HPDE6-E6E7 (cell line): ENCODE measurements at regions not wholly inside any gene's neighbourhood (a gene's known extent, or its start where the extent isn't known, plus 50 kb on each side); places are given as distances from the start of the nearest gene placed in this dataset.

Source experiments
- DNase-seq: peaks from one replicate; pipeline ENCODE4 v3.0.0; 2011; ENCODE audit warnings: missing footprints; ENCODE audit errors: extremely low spot score

DNA sequence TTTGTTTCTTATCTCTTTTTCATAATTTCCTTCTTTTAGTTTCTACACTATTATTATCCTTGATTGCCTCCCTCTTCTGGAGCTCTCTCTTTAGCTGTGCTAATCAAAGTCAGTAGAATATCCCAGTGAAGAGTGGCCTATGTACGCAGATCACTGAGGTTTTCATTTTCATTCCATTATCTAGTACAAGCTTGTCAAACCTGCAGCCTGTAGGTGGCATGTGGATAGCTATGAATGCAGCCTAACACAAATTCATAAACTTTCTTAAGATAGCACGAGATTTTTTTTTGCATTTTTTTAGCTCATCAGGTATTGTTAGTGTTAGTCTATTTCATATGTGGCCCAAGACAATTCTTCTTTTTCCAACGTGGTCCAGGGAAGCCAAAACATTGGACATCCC lies 825.7 kb upstream of the MAP3K7 start:
- DNase-seq = no peak

DNA sequence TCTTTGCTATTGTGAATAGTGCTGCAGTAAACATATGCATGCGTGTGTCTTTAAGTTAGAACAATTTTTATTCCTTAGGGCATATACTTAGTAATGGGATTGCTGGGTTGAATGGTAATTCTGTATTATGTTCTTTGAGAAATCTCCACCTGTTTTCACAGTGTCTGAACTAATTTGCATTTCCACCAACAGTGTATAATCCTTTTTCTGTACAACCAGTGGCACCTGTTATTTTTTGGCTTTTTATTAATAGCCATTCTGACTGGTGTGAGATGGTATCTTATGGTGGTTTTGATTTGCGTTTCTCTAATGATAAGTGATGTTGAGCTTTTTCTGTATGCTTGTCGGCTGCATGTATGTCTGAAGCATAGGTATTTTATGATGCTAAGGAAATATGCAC lies 820.8 kb upstream of the MAP3K7 start:
- no peak for DNase-seq

DNA sequence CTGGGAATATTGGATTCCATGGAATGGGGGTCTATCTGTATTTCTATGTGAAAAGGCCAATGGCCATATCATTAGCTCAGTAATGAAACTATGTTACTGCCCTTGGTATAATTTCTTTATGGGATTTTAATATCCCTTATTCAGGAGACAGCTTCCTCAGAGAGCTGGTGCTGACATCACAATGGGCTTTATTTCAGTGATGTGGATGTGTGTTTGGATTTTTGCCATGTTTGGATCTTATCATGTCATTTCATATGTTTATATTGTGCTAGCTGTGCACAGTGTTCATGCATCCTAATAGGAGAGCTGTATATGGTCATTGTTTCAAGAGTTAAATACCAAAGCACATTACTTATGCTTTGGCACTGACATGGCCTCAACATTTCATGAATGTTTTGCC lies 806.1 kb upstream of the MAP3K7 start:
- DNase-seq = no peak

DNA sequence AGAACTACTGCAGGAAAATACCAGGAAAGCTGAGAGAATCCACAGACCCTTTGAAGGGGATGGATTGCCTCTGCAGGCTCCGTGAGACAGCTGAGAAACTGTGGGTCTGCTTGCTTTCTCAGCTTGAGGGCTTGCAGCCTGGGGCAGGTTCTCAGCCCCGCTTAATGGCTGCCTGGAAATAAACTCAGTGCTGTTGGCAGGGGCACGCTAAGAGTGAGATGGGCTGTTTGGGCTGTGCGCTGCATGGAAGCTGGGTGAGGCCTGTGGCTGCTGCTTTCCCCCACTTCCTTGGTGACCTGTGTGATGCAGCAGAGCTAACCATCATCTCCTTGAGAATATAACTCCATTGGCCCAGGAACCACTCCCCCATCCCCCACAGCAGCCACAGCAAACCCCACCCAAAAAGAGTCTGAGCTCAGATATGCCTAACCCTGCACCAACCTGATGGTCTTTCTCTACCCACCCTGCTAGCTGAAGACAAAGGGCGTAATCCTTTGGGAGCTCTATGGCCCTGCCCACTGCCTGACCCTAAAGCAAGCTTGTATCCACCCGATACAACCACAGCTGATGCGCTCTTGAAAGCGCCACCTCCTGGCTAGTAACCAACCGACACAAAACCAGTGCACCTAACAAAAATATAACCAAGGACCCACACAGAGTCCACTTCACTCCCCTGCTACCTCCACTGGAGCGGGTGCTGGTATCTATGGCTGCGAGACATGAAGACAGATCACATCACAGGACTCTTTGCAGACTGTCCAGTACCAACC lies 800.6 kb upstream of the MAP3K7 start:
- DNase-seq = no peak

DNA sequence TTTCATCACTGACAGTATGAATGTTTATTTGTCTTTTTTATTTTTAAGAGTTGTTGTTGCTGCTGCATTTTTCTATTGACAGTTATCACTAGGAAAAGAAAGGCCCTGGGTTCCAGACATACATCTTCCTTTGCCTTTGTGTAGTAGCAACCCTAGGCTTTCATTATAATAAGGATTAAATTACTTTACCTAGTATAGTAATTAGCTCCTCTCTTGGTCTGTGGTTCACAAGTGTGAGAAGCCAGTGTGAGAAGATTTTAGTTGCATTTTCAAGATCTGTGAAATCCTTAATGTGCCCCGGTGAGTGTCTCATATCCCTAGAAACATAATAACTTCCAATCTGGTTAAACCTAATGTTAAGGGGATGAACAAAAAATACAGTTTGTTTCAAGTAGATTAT lies 799.3 kb upstream of the MAP3K7 start:
- no peak for DNase-seq

DNA sequence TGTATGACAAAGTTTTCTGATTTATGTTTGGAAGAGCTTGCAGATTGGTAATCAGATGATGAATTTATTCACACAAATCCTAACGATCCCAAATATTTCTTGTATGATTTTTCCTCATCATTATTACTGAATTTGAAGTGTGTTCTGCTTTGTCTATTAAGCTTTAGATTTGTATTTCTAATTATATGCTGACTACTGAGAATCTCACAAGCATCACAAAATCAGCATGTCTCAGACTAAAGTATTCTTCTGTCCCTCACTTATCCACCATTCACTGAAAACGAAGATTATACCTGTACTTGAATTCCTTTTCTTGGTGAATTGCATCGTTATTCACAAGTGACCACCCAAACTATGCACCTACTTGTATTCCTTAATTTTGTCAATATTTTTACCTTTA lies 796.3 kb upstream of the MAP3K7 start:
- DNase-seq = no peak

DNA sequence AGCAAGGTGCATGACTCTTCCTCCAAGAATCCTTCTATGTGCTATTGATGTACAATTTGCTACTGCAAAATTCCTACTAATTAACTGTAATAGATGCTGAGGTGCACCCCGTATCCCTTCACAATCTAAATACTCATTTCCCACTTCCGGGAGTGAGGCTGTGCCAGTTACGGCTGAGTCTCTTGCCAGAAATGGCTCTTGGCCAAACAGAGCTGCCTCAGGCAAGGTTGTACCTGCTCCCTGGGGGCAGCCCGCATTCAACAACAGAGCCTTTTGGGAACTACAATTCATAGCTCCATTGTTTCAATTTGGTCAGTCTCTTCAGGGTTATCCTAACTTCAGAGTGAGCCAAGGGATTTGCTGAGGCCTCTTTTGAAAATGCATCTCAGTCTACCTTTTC lies 789.8 kb upstream of the MAP3K7 start:
- no peak for DNase-seq

DNA sequence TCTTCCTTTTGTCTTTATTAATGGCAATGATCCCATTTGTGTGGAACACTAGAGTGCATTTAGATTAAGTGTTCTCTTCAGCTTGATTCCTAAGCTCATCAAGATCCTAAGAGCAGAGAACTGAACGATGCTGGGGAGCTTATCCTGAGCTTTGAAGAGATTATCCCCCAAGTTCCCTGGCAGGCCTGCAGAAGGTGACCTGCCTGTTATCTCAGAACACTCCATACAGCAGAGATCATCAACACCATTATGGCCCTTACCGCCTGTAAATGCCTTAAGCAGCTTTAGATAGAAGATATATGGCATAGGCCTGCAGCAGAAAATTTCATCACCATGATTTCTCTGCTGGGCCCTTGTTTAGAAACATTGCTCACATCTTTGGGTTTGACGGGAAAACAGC lies 779.9 kb upstream of the MAP3K7 start:
- no peak for DNase-seq

DNA sequence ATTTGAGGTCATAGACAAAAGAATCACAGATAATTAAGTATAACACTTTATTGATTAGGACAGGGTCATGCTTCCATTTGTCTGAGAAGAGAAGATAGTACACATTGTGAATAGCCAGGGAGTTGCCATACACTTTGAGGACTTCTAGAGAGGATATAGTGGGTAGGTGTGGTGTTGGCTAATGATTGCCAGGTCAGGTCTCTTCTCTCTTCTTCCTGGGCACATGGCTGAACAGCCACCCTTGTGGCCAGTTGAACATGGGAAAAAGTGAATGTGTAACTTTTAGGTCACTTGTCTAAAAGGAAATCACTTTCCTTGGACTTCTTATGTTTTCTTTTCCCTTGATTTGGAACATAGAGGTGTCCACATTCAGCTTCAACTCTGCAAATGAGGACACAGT lies 772.1 kb upstream of the MAP3K7 start:
- DNase-seq = no peak

DNA sequence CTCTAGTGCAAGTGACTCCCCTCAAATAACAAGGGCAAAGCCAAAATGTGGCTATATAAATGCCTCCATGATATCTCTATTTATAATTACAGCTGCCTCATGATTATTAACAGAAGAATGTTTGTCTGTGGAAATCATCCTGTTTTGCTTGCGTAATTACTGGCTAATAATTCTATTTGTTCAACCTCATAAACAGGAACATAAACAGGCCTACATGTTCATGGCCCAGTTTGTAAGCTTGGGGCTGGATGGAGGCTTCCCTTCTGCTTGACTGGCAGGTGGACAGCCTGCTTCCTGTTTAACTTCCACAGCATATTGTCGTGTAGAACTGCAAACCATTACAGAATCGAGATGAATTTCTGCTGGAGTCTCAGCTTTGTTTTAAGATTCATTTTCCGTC lies 766.0 kb upstream of the MAP3K7 start:
- DNase-seq = no peak

DNA sequence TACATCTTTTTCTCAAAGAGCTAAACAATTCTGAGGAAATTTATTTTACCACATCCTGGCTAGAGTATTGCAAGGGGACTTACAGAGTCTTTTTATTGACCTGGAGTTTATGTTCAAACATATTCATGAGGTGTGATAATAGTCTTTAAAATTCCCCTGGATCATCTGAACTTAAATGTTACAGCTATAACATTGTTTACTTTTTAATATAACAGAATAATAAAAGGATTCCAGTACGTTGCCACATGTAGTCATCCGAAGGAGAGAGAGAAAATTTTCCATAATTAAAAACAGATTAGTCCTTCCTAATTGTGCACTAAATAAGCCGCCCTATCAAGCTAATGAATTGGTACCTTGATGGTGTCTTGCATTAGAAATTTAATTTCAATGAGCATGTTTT lies 765.4 kb upstream of the MAP3K7 start:
- no peak for DNase-seq

DNA sequence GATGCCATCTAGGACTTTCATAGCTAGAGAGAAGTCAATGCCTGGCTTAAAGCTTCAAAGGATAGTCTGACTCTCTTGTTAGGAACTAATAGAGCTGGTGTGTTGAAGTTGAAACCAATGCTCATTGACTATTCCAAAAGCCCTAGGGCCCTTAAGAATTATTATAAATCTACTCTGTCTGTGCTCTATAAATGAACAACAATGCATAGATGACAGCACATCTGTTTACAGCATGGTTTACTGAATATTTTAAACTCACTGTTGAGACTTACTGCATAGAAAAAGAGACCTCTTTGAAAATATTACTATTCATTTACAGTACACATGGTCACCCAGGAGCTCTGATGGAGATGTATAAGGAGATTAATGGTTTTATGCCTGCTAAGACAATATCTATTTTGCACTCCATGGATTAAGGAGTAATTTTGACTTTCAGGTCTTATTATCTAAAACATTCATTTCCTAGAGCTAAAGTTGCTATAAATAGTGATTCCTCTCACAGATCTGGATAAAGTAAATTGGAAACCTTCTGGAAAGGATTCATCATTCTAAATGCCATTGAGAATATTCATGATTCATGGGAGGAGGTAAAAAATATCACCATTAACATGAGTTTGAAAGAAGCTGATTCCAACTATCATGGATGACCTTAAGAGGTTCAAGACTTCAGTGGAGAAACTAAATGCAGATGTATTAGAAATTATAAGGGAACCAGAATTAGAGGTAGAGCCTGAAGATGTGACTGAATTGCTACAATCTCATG lies 763.5 kb upstream of the MAP3K7 start:
- DNase-seq = no peak

DNA sequence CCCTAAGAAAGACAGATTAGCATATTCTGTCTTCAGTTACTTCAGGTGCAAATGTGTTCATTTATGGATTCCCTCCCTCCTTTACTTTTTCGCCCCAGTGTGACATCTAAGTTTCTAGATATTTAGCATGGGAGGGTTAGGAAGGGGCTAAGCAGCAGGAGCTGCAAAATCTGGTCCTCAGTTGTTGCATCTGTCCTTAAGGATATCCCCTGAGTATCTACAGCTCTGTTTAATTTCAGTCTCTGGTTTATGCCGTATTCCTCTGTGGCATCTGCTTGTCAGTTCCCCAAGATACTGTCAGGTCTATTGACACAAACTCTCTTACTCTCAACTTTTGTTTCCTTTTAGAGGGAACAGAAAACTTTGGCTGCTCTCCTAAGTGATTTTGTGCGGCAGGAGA lies 754.6 kb upstream of the MAP3K7 start:
- no peak for DNase-seq

DNA sequence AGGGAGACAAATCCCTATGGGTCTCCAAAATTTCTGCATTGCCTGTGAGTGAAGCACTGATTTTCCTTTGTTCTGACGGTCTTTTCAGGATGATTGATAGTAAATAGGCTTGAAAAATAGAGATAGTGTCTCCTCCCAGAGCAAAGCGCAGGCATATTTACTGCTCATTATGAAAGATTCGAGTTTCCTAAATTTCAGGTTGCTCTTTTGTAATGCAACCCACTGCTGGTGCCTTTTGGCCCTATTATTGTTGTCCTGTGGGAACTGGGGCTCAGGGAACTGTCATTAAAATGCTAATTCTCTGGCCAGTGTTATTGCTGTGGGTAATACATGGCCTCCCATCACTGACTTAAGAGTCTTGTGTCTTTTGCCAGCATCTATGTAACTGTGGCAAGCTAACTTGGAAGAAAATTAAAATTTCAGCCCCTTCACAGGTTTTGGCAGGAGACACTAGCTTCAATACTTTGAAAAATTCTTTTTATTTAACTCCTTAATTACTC lies 754.1 kb upstream of the MAP3K7 start:
- DNase-seq = no peak

DNA sequence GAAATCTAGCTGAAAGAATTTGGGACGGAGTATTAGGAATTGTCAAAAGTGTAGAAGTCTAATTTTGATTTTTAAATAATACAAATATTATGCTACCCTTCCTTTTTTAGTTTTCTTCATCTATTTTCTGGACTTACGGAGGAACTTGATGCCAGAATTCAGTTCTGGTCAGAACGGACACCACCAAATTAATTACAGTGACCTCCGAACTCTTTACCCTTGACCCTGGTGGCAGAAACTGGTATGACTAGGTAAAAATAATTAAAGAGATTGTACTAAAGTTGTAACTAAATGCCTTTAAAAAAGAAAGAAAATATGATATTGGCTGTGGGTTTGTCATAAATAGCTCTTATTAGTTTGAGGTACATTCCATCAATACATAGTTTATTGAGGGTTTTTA lies 751.1 kb upstream of the MAP3K7 start:
- DNase-seq = no peak

DNA sequence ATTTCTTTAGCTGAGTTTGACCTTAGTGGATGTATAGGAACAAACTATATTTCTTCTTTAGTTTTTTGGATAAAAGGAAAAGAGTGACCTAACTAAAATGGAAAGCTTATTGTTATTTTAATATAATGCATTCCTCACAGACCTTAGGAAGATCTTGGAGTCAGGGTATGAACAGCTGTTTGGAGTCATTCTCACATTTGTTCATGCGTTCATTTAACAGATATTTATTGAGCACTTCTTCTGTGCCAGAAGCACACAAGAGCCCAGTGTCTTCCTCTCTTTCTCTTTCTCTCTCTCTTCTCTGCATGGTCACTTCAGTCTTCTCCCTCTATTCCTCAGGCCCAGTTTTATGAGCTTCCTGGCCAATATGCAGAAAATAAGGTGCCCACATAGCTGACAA lies 744.0 kb upstream of the MAP3K7 start:
- DNase-seq = no peak

DNA sequence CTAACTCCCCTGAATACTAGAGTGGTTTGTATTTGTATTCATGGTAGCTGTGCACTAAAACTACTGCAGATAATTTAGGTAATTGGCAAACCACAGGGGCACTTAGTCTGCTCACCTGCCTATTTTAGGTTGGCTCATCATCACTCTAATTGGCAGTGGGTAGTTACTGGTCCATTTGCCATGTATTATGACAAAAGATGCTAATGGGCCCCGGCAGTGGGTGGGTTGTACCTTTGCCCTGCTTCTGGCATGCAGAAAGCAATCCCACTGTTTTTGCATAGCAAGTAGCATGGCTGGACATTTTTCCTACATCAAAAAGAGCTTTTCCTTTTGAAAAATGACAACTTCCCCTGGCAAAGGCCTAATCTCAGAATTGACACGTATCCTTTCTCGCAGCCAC lies 741.4 kb upstream of the MAP3K7 start:
- DNase-seq = no peak

DNA sequence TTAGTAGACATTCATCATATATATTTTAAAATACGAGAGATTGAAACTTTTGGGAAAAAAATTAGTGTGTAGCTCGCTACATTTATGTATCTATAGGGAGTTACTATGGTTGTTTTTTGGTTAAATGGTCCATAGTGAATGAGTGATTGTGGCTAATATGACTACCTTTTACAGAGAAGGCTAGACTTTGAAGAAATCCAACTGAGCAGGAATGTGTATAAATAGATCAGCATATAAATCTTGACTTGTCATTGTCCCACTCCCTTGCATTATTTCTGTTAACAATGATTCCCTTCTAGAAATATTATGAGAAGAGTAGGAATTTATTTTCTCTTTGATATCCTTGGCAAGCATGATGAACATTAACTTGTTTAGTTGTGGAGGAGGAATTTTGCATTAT lies 737.8 kb upstream of the MAP3K7 start:
- DNase-seq = no peak

DNA sequence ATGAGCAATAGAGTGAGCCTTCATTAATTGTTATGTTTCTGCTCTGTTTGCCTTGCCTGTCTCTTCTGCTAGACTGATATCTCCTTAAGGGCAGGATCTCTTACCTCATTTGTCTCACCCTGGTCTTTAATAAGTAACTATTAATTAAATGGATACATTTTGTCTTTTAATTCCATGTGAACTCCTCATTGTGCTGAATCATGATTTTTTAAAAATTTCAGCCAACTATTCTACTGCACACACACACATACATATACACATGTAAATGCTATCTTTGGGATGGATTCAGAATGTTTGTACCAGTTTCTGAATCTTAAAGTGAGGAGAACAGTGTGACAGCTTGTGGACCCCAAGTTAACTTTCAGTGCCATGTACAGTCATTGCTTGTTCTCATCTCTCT lies 731.1 kb upstream of the MAP3K7 start:
- no peak for DNase-seq

DNA sequence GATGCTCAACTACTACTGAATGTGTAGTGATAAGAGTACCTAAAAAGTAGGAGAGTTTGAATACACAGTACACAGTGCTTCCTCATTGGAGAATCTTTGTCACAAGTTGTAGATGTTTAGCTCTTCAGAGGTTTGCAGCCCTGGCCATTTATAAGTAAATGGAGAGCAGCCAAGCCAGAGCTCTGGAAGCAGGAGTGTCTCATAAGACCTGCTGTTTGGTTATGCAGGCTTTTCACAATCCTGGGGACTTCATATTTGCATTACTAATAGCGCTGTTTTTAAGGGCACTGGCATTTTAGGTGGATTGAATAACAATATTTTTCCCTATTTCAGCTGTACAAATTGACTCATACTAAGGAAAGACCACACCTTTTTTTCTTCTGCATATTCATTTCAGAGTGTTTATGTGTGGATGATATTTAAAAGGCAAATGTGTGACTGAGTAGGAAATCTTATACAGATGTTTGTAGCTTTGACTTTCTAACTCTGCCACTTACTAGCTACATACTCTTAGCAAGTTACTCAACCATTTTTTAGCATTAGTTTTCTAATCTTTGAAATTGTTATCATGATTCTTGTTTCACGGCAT lies 730.5 kb upstream of the MAP3K7 start:
- no peak for DNase-seq

DNA sequence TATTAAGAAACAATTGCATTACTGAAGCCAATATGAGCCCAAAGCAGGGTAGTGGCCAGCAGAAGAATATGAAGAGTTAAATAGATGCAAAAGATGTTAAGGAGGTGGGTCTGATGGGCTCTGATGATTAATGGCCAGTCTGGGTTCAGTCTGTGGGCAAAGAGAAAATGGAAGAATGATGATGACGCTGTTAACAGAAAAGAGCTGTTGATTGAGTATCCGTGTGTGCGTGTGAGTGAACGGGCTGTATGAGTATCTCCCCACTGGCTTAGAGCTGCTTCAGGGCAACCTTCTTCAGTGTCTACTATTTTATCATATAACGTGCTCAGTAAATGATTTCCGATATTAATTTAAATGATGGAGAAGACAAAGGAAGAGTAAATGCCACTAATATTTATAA lies 723.3 kb upstream of the MAP3K7 start:
- DNase-seq = no peak

DNA sequence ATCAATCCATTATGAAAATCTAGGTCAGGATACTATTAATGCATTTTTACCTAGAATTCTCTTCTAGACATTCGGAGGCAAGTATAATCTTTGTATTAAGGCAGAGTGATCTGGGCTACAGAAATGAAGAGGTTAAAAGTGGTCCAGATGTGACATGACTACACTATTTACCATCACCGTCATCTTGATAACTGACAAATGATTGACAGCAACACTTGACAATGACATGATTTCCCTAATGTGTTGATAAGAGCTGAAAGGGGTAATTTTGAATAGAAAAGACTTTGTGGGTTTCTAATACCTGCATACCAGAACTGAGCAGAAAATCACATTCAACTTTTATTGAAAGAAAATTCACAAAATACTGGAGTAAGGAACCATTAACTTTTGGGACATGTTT lies 718.9 kb upstream of the MAP3K7 start:
- DNase-seq = no peak

DNA sequence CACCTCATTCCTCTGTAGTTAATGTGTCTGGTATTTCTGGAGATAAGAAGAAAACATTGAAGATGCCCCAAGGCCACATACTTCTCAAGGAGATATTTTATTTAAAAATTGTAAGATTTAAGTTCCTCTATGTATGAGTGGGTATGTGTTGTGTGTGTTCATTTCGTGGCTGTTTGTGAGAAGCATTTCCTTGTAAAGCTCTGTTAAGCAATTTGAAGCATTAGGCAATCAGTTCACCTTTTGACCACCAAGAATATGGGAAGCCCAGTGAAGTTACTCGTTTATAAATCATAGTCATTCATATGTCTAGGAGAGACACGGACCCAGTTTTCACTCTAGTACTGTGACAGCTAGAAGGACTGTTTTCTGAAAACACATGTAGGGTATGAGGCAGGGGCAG lies 717.6 kb upstream of the MAP3K7 start:
- DNase-seq = no peak
